Fibroblast of lung (primary cell): ENCODE measurements at regions not wholly inside any gene's neighbourhood (a gene's known extent, or its start where the extent isn't known, plus 50 kb on each side); places are given as distances from the start of the nearest gene placed in this dataset.

ENCODE experiments used
- DNase-seq, 2 donors: peaks; one replicate each; pipeline versions ENCODE4 v3.0.0 to v3.0.0-alpha.2; 2010; ENCODE audit warnings: low read depth in 2 of 2
- H2AFZ ChIP-seq: 2 replicates; pipeline ENCODE4 v1.5.1; 2012; ENCODE audit warnings: low read length, control low read depth, inconsistent platforms
- H3K27ac ChIP-seq: 2 replicates; pipeline ENCODE4 v1.5.1; 2011; ENCODE audit warnings: low read length, control low read depth; ENCODE audit not compliant: insufficient read depth
- H3K27me3 ChIP-seq: 2 replicates; pipeline ENCODE4 v1.5.1; 2011; ENCODE audit warnings: mild to moderate bottlenecking, low read length; ENCODE audit not compliant: control insufficient read depth, insufficient read depth
- H3K36me3 ChIP-seq: 2 replicates; pipeline ENCODE4 v1.5.1; 2011; ENCODE audit warnings: low read length; ENCODE audit not compliant: control insufficient read depth, insufficient read depth
- H3K4me1 ChIP-seq: 2 replicates; pipeline ENCODE4 v1.5.1; 2011; ENCODE audit warnings: low read length; ENCODE audit not compliant: control insufficient read depth, insufficient read depth; ENCODE audit errors: extremely low read depth
- H3K4me2 ChIP-seq: 2 replicates; pipeline ENCODE4 v1.5.1; 2011; ENCODE audit warnings: low read length, control low read depth; ENCODE audit not compliant: insufficient read depth; ENCODE audit errors: extremely low read depth
- H3K4me3 ChIP-seq, 4 experiments: fragments of 200-600 bp in 1 of 4; sonication (generic) in 1 of 4; replicated peaks in 1 of 4; 2 replicates each; pipeline ENCODE4 v1.5.1; 2011 to 2016; ENCODE audit warnings: low read length in 4 of 4, low read depth in 3 of 4, mild to moderate bottlenecking in 3 of 4, control low read depth in 2 of 4, inconsistent platforms in 1 of 4, mixed read lengths in 1 of 4; ENCODE audit not compliant: insufficient read depth in 1 of 4; ENCODE audit errors: control extremely low read depth in 1 of 4
- H3K79me2 ChIP-seq: 2 replicates; pipeline ENCODE4 v1.5.1; 2012; ENCODE audit warnings: mild to moderate bottlenecking, low read length, inconsistent platforms; ENCODE audit not compliant: control insufficient read depth, insufficient read depth
- H3K9ac ChIP-seq: 2 replicates; pipeline ENCODE4 v1.5.1; 2011; ENCODE audit warnings: mild to moderate bottlenecking, low read length, control low read depth; ENCODE audit not compliant: insufficient read depth
- H3K9me3 ChIP-seq: 2 replicates; pipeline ENCODE4 v1.5.1; 2012; ENCODE audit warnings: low read depth, low read length; ENCODE audit not compliant: control insufficient read depth, insufficient read depth
- H4K20me1 ChIP-seq: 2 replicates; pipeline ENCODE4 v1.5.1; 2011; ENCODE audit warnings: low read length; ENCODE audit not compliant: control insufficient read depth, insufficient read depth; ENCODE audit errors: extremely low read depth
- CTCF ChIP-seq, 2 donors: IDR thresholded peaks in 1 of 2; conservative IDR thresholded peaks in 1 of 2; 1 replicate in 1 of 2; 2 replicates in 1 of 2; pipeline ENCODE4 v1.5.1; 2011 to 2012; ENCODE audit warnings: low read length in 2 of 2, control low read depth in 1 of 2, inconsistent platforms in 1 of 2, low read depth in 1 of 2, mild to moderate bottlenecking in 1 of 2
- EZH2 ChIP-seq: IDR thresholded peaks from 2 replicates; pipeline ENCODE4 v1.5.1; 2012; ENCODE audit warnings: low read length, control low read depth, mild to moderate bottlenecking; ENCODE audit errors: missing control alignments

- no peak overlapping the region for H3K4me3 ChIP-seq
- no peaks in the 10 kb centered on the region for H4K20me1 ChIP-seq
- no peaks in the 10 kb centered on the region for H3K79me2 ChIP-seq
Measured at GRCh38 chr13:81425286-81425685, 1084.4 kb upstream of the SPRY2 start.

GRCh38 chr13:81409284-81409683, 1068.4 kb upstream of the SPRY2 start:
- DNase-seq, result no peak
- no peaks in the 10 kb centered on the region for H3K4me1 ChIP-seq
- no peak overlapping the region for H2AFZ ChIP-seq
- H3K4me3 ChIP-seq, result no peak overlapping the region
- no peak for TF ChIP-seq EZH2
- no peak for TF ChIP-seq CTCF (conservative IDR thresholded peaks at IDR 0.05 in 1 of 2, IDR thresholded peaks at IDR 0.05 in 1 of 2; ENCODE audit: low read depth in 1 of 2, low read length in 2 of 2)
- no peaks in the 10 kb centered on the region for H3K27me3 ChIP-seq
- H4K20me1 ChIP-seq, result no peaks in the 10 kb centered on the region
- H3K9ac ChIP-seq, result no peak overlapping the region
- H3K9me3 ChIP-seq, result no peaks in the 10 kb centered on the region
- no peak overlapping the region for H3K4me2 ChIP-seq
- H3K27ac ChIP-seq, result no peak overlapping the region
- H3K79me2 ChIP-seq, result no peaks in the 10 kb centered on the region
- H3K36me3 ChIP-seq, result no peaks in the 10 kb centered on the region

More at GRCh38 chr13:81425286-81425685, 1084.4 kb upstream of the SPRY2 start:
- H3K9me3 ChIP-seq, result no peaks in the 10 kb centered on the region
- TF ChIP-seq CTCF (conservative IDR thresholded peaks at IDR 0.05 in 1 of 2, IDR thresholded peaks at IDR 0.05 in 1 of 2; ENCODE audit: low read depth in 1 of 2, low read length in 2 of 2) (no peak), EZH2 (no peak)
- no peak for DNase-seq
- H3K36me3 ChIP-seq, result no peaks in the 10 kb centered on the region
- no peak overlapping the region for H3K27ac ChIP-seq
- H2AFZ ChIP-seq, result no peak overlapping the region
- no peaks in the 10 kb centered on the region for H3K4me1 ChIP-seq
- H3K27me3 ChIP-seq, result no peaks in the 10 kb centered on the region
- no peak overlapping the region for H3K9ac ChIP-seq
- H3K4me2 ChIP-seq, result no peak overlapping the region

GRCh38 chr13:81408647-81409046, 1067.7 kb upstream of the SPRY2 start:
- Histone ChIP-seq H4K20me1 (no peaks in the 10 kb centered on the region), H3K9ac (no peak overlapping the region), H3K9me3 (no peaks in the 10 kb centered on the region), H3K4me2 (no peak overlapping the region), H3K79me2 (no peaks in the 10 kb centered on the region), H3K36me3 (no peaks in the 10 kb centered on the region), H3K4me1 (no peaks in the 10 kb centered on the region), H3K27me3 (no peaks in the 10 kb centered on the region), H3K27ac (no peak overlapping the region), H3K4me3 (no peak overlapping the region), H2AFZ (no peak overlapping the region)
- no peak for DNase-seq
- TF ChIP-seq EZH2 (no peak), CTCF (conservative IDR thresholded peaks at IDR 0.05 in 1 of 2, IDR thresholded peaks at IDR 0.05 in 1 of 2; ENCODE audit: low read depth in 1 of 2, low read length in 2 of 2) (no peak)
